ENCODE measurements at regions not wholly inside any gene's neighbourhood (a gene's known extent, or its start where the extent isn't known, plus 50 kb on each side); places are given as distances from the start of the nearest gene placed in this dataset.
"Not testable (repeated sequence)": the region's sequence is repeated elsewhere in the genome, so short reads cannot be mapped to it uniquely, and the experiment has no call there.

DNA sequence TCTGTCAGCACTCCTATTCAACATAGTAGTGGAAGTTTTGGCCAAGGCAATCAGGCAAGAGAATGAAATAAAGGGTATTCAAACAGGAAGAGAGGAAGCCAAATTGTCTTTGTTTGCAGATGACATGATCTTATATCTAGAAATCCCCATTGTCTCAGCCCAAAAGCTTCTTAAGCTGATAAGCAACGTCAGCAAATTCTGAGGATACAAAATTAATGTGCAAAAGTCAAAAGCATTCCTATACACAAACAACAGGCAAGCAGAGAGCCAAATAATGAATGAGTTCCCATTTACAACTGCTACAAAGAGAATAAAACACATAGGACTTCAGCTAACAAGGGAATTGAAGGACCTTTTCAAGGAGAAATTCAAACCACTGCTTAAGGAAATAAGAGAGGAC is 280.4 kb upstream of the LUZP2 start:
- H3K9me3 ChIP-seq (ENCODE audit: low read length): no peaks in the 10 kb centered on the region
- no peaks in the 10 kb centered on the region for H3K27me3 ChIP-seq (ENCODE audit: insufficient read depth, low read length)
- no peaks in the 10 kb centered on the region for H3K4me1 ChIP-seq (ENCODE audit: insufficient read depth, low read length)
- no peak overlapping the region for H3K4me3 ChIP-seq (ENCODE audit: low read length)
- H3K36me3 ChIP-seq (ENCODE audit: insufficient read depth, low read length): no peaks in the 10 kb centered on the region
- no peak overlapping the region for H2AFZ ChIP-seq (ENCODE audit: low read depth, low read length)

DNA sequence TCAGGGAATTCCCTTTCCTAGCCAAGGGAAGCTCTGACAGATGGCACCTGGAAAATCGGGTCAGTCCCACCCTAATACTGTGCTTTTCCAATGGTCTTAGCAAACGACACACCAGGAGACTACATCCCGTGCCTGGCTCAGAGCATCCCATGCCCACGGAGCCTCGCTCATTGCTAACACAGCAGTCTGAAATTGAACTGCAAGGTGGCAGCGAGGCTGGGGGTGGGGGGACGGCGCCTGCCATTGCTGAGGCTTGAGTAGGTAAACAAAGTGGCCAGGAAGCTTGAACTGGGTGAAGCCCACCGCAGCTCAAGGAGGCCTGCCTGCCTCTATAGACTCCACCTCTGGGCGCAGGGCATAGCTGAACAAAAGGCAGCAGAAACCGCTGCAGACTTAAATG is 279.5 kb upstream of the LUZP2 start:
- H3K4me3 ChIP-seq (ENCODE audit: low read length); H3K9me3 ChIP-seq (ENCODE audit: low read length); H3K4me1 ChIP-seq (ENCODE audit: insufficient read depth, low read length); H3K36me3 ChIP-seq (ENCODE audit: insufficient read depth, low read length); H2AFZ ChIP-seq (ENCODE audit: low read depth, low read length); H3K27me3 ChIP-seq (ENCODE audit: insufficient read depth, low read length): not testable (repeated sequence)

DNA sequence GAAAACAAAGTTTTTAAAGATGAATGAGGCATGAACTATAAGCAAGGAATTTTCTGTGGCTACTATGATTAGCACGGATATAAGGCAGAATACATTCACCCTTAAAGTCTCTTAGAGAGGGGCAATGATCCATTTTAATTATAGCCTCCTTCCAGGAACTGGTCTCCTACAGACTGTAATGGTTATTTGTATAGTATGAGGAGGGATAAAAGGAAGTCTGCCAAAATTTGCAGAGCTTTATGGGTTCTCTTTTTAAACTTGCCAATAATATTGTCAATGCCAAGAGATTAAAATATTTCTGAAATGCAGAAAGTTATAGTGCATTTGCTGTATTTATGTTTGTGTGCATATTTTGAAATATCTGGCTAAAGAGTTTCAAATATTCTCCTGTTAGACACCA is 271.4 kb upstream of the LUZP2 start:
- Histone ChIP-seq H3K4me1 (ENCODE audit: insufficient read depth, low read length) (no peaks in the 10 kb centered on the region), H3K27me3 (ENCODE audit: insufficient read depth, low read length) (no peaks in the 10 kb centered on the region), H3K4me3 (ENCODE audit: low read length) (no peak overlapping the region), H2AFZ (ENCODE audit: low read depth, low read length) (no peak overlapping the region), H3K36me3 (ENCODE audit: insufficient read depth, low read length) (no peaks in the 10 kb centered on the region), H3K9me3 (ENCODE audit: low read length) (no peaks in the 10 kb centered on the region)

DNA sequence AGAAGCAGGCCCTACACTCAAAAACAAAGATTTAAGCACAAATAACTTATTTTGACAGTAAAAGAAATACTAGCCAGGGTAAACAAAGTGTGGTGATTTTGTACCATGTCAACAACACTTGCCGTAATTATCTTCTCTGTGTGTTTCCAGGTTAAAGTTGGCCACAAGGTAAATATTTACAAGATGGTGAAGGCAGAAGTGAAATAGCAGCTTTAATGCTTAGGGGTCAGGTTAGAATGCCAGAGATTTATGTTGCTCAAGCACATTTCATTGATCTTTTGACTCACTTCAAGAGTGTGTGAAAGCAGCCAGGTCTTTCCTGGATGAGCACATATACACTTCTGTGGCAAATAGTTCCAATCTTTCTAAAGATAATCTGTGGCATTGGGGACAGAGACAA is 270.2 kb upstream of the LUZP2 start:
- Histone ChIP-seq H3K4me3 (ENCODE audit: low read length) (no peak overlapping the region), H3K36me3 (ENCODE audit: insufficient read depth, low read length) (no peaks in the 10 kb centered on the region), H3K27me3 (ENCODE audit: insufficient read depth, low read length) (no peaks in the 10 kb centered on the region), H3K4me1 (ENCODE audit: insufficient read depth, low read length) (no peaks in the 10 kb centered on the region), H3K9me3 (ENCODE audit: low read length) (no peaks in the 10 kb centered on the region), H2AFZ (ENCODE audit: low read depth, low read length) (no peak overlapping the region)

DNA sequence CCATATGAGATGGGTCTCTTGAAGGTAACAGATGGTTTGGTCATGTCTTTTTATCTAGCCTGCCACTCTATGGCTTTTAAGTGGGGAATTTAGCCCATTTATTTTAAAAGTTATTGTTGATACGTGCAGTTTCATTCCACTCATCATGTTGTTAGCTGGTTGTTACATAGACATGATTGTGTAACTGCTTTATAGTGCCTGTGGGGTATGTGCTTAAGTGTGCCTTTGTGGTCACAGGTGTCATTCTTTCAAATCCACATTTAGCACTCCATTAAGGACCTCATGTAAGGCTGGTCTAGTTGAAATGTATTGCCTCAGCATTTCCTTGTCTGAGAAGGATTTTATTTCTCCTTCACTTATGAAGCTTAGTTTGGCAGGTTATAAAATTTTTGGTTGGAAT is 263.8 kb upstream of the LUZP2 start:
- Histone ChIP-seq H3K4me1 (ENCODE audit: insufficient read depth, low read length) (no peaks in the 10 kb centered on the region), H3K36me3 (ENCODE audit: insufficient read depth, low read length) (no peaks in the 10 kb centered on the region)

DNA sequence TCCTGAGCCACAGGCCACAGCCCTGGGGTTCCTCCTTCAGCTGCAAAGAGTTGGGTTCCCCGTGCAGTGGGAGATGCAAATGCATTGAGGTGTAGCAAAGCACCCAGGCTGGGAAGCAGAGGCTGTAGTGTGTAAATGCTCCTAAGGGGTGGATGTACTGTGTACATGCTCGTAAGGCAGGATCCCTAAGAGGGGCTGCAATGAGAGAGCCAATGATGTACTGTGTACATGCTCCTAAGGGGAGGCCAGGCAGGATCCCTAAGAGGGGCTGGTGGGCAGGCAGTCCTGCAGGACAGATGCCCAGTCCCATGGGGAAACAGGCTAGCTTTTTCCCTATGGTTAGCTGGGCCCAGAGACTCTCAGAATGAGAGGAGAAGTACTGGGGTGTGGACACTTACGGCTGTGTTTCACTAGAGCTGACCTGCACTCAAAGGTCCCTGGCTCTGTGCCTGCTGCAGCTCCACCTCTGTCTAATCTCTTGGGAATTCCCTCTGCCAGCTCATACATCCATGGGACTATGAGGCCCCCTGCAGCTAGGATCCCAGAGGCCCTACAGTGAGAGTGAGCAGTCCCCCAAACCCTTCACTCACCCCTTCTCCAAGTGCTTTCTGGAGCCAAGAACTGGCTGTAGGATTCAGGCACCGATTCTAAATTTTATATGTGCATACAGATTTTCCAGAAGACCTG is 261.9 kb upstream of the LUZP2 start:
- Histone ChIP-seq H2AFZ (ENCODE audit: low read depth, low read length) (no peak overlapping the region), H3K4me3 (ENCODE audit: low read length) (no peak overlapping the region), H3K4me1 (ENCODE audit: insufficient read depth, low read length) (no peaks in the 10 kb centered on the region), H3K27me3 (ENCODE audit: insufficient read depth, low read length) (no peaks in the 10 kb centered on the region), H3K36me3 (ENCODE audit: insufficient read depth, low read length) (no peaks in the 10 kb centered on the region), H3K9me3 (ENCODE audit: low read length) (no peaks in the 10 kb centered on the region)

More for the DNA sequence above, 263.8 kb upstream of the LUZP2 start:
- Histone ChIP-seq H3K27me3 (ENCODE audit: insufficient read depth, low read length) (no peaks in the 10 kb centered on the region), H2AFZ (ENCODE audit: low read depth, low read length) (no peak overlapping the region), H3K9me3 (ENCODE audit: low read length) (no peaks in the 10 kb centered on the region), H3K4me3 (ENCODE audit: low read length) (no peak overlapping the region)

DNA sequence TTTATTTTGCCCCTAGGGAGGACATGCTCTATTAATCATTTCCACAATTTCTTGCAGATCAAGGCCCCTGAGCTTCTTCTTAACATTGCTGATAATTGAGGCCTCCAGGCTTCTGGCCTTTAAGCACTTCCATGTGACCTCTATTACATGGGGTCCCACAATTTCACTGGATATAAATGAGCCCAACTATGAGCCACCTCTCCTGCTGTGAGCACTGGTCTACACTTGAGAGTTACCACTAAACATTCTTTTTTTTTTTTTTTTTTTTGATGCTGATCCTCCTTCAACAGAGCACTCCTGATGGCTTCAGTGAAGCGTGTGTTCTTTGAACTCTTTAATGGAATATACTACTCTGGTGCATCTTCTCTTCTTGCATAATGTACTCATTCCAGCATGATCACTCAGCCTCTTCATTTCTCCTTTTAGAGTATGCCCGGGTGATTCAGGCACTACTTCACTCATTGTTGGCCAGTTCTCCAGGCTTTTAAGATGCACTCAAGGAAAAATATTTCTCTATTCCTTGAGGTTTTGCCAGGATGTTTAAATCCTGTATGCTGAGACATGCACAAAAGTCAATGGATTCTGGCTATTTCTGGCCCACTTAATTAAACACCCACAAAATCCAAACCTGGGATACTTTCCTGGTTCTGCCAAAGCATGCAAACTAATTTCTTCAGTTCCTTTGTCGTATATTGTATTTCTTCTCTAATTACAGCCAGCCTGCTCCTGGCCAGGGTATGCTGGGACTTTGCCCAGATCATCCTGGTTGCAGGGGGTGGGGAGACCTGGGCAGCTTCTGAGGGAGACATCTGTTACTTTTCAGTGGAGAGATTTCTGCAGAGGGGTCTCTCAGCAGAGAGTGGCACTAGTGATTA is 257.8 kb upstream of the LUZP2 start:
- Histone ChIP-seq H3K4me1 (ENCODE audit: insufficient read depth, low read length) (no peaks in the 10 kb centered on the region), H3K36me3 (ENCODE audit: insufficient read depth, low read length) (no peaks in the 10 kb centered on the region), H3K9me3 (ENCODE audit: low read length) (no peaks in the 10 kb centered on the region), H3K4me3 (ENCODE audit: low read length) (no peak overlapping the region), H2AFZ (ENCODE audit: low read depth, low read length) (no peak overlapping the region), H3K27me3 (ENCODE audit: insufficient read depth, low read length) (no peaks in the 10 kb centered on the region)

DNA sequence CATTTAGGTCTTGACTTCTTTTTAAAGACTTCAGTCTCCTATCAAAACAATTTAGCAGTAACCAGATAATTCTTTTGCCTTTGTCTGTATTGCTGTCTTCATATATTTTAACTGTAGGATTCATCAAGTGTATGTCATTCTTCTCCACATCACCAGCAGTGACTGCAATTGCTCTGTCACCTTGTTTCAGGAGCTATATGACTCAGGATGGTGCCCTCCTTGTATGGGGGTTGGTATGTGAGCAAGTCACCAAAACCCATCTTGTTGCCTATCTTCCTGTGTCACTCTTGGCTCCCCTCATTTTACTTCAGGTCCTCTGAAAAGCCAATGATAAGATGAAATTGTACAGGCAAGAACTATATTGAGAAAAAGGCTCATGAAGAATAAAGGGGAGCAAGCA is 256.9 kb upstream of the LUZP2 start:
- no peaks in the 10 kb centered on the region for H3K36me3 ChIP-seq (ENCODE audit: insufficient read depth, low read length)
- H3K27me3 ChIP-seq (ENCODE audit: insufficient read depth, low read length): no peaks in the 10 kb centered on the region
- H2AFZ ChIP-seq (ENCODE audit: low read depth, low read length): no peak overlapping the region

DNA sequence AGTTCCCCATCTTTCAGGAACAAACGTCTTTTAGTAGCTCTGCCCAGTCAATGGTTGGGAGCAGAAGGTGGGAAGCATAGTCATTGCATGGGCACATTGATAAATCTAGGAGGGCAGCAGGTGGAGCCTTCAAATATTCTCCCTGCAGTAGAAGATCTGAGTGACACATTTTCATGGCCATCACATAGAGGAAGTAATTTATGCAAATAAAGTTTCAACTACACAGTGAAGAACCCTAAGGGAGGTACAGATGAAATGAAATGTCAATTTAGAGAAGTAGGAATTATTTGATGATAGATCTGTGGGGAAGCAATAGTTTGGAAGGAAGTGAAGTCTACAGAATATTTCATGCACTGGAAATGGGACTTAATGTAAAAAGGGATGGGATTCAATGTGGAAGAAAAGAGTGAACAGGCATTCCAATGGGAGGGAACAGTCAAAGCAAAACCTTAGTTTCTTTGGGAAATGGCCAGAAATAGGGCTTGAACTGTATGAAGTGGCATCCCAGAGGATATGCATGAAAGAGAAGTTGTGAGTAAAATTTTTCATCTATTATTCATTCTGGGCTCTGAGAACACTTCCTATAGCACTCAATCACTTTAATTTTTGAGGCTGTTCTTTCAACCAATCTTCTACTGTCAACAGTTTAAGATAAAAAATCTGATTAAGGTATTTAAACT is 256.2 kb upstream of the LUZP2 start:
- no peak overlapping the region for H3K4me3 ChIP-seq (ENCODE audit: low read length)
- no peaks in the 10 kb centered on the region for H3K27me3 ChIP-seq (ENCODE audit: insufficient read depth, low read length)
- H3K4me1 ChIP-seq (ENCODE audit: insufficient read depth, low read length): no peaks in the 10 kb centered on the region
- no peaks in the 10 kb centered on the region for H3K9me3 ChIP-seq (ENCODE audit: low read length)
- H2AFZ ChIP-seq (ENCODE audit: low read depth, low read length): no peak overlapping the region
- H3K36me3 ChIP-seq (ENCODE audit: insufficient read depth, low read length): no peaks in the 10 kb centered on the region

More for the DNA sequence above, 256.9 kb upstream of the LUZP2 start:
- no peak overlapping the region for H3K4me3 ChIP-seq (ENCODE audit: low read length)
- no peaks in the 10 kb centered on the region for H3K4me1 ChIP-seq (ENCODE audit: insufficient read depth, low read length)
- H3K9me3 ChIP-seq (ENCODE audit: low read length): no peaks in the 10 kb centered on the region

DNA sequence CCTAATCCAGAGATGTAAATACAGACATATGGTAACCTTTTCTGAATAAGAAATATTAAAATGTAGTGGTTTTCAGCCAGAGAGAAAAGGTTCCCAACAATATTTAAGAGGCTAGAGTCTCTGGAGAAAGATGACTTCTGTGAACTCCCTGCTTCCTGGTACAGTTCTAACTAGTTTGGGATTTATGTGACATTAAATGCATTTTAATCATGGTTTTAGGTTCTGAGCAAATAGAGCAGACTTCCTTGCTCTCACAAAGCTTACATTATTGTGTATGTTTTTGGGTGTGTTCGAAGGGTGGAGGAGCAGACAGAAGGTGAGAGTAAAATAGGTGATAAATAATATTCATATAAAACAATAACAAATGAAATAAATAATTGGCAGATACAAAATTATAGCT is 250.1 kb upstream of the LUZP2 start:
- Histone ChIP-seq H3K27me3 (ENCODE audit: insufficient read depth, low read length) (no peaks in the 10 kb centered on the region), H3K4me1 (ENCODE audit: insufficient read depth, low read length) (no peaks in the 10 kb centered on the region), H3K9me3 (ENCODE audit: low read length) (no peaks in the 10 kb centered on the region), H3K36me3 (ENCODE audit: insufficient read depth, low read length) (no peaks in the 10 kb centered on the region), H3K4me3 (ENCODE audit: low read length) (no peak overlapping the region), H2AFZ (ENCODE audit: low read depth, low read length) (no peak overlapping the region)

DNA sequence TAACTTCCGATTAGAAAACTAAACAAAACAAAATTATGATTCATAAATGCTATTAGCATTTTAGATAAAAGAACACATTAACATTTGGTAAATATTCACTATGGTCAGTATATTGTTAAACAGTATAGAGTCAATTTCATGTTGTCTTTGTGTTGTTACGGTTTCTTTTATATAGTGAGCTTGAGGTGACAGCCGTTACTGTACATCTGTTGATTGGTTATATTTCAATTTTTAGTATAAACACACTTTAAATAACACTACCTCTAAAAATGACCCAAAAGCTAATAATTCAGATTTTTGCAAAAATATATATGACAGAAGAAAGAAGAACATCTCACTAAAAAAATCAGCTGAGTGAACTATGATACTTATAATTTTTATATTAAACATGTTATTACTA is 249.0 kb upstream of the LUZP2 start:
- Histone ChIP-seq H3K36me3 (ENCODE audit: insufficient read depth, low read length) (no peaks in the 10 kb centered on the region), H3K9me3 (ENCODE audit: low read length) (no peaks in the 10 kb centered on the region), H3K27me3 (ENCODE audit: insufficient read depth, low read length) (no peaks in the 10 kb centered on the region), H2AFZ (ENCODE audit: low read depth, low read length) (no peak overlapping the region), H3K4me1 (ENCODE audit: insufficient read depth, low read length) (no peaks in the 10 kb centered on the region), H3K4me3 (ENCODE audit: low read length) (no peak overlapping the region)

DNA sequence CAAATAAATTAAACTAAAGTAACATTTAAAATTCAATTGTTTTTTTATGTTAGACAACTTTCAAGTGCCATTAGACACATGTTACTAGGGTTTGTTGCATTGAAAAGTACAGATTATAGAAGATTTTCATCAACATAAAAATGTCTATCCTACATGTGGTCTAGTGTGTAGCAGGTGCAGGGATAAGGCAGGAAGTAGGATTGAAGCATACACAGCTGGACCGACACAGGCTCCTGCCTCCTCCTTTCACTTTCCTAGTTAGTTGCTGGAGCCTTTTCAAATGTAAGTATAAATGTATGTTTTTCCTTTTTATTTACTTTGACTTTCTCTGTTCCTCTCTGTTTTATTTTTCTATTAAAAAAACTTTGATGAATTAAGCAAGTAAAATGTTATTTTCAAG is 246.9 kb upstream of the LUZP2 start:
- H3K27me3 ChIP-seq (ENCODE audit: insufficient read depth, low read length): no peaks in the 10 kb centered on the region
- no peaks in the 10 kb centered on the region for H3K36me3 ChIP-seq (ENCODE audit: insufficient read depth, low read length)
- no peaks in the 10 kb centered on the region for H3K9me3 ChIP-seq (ENCODE audit: low read length)
- H2AFZ ChIP-seq (ENCODE audit: low read depth, low read length): no peak overlapping the region
- no peaks in the 10 kb centered on the region for H3K4me1 ChIP-seq (ENCODE audit: insufficient read depth, low read length)
- no peak overlapping the region for H3K4me3 ChIP-seq (ENCODE audit: low read length)

DNA sequence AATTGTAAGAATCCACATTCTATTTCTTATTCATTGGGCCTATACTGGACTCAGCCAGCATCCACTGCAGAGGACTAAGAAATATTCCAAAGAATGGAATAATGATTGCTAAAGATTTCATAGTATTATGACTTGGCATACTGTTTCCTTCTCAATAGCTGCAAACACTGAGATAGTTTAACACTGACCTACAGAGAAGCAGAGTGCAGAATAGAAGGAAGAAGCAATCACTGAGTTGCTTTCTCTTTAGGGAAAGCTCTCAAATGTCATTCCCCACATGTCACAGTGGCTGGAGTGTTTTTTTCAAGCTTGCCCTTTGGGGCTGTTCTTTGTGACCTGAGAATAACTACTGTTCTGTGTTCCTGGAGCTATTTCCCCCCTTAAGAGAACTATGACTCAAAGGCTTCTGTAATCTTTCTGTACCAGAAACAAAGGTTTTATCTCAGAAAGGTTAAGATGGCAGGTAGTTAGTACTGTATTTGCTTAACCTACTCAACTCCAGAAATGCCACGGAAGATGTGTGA is 243.6 kb upstream of the LUZP2 start:
- H3K4me1 ChIP-seq (ENCODE audit: insufficient read depth, low read length): no peaks in the 10 kb centered on the region
- no peaks in the 10 kb centered on the region for H3K36me3 ChIP-seq (ENCODE audit: insufficient read depth, low read length)
- H2AFZ ChIP-seq (ENCODE audit: low read depth, low read length): no peak overlapping the region
- no peaks in the 10 kb centered on the region for H3K9me3 ChIP-seq (ENCODE audit: low read length)
- no peak overlapping the region for H3K4me3 ChIP-seq (ENCODE audit: low read length)
- H3K27me3 ChIP-seq (ENCODE audit: insufficient read depth, low read length): no peaks in the 10 kb centered on the region
